ENCODE measurements at regions not wholly inside any gene's neighbourhood (a gene's known extent, or its start where the extent isn't known, plus 50 kb on each side); places are given as distances from the start of the nearest gene placed in this dataset.

DNA sequence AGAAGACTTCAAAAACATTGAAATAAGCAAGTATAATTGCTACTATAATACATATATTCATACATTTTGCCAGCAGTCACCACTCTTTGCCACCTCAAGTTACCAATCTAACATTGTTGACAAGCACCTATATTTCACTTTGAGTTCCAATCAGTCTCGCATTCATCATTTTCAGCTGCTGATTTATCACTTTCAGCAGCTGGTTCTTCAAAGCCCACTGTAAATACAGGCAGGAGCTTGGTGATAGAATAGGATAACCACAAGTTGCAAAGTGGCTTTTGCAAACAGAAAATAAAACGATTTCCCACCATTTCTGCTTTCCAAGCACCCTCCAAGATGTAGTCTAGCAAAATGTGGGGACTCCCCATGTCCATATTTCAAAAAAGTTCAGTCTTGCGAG is 114.2 kb upstream of the ITGA1 start:
- no peak for DNase-seq (ENCODE audit: low read depth in 2 of 2)

DNA sequence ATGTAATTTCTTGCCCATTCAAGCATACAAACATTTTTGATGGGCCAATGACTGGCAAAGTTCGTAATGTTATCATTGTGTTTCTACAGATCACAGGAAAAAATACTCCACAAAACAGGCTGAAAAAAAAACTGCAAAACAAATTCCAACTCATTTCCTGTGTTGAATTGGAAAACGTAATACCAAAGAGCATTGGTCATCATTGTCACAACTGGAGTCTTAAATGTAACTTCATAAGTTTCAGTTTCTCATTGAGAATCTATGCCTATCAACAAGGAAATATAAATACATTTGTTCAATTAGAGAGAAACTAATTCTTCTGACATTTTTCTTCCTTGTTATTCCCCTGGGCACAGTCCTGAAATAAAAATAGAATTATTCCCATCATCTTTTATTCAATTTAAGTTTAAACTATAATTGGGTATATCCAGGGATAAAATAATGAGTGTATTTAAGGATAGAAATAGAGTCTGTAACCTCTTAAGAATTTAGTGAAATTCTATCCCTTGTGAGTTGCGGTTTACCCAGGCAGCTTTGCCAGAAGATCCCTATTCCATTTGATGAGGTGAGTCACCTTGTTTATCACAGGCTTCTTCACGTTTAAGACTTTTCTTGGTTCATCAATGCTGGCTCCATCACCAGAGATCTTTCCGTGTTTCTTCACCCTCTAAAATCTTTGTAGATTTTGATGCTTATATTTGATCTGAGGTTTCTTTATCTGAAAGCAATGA is 112.7 kb upstream of the ITGA1 start:
- DNase-seq (ENCODE audit: low read depth in 2 of 2): no peak

DNA sequence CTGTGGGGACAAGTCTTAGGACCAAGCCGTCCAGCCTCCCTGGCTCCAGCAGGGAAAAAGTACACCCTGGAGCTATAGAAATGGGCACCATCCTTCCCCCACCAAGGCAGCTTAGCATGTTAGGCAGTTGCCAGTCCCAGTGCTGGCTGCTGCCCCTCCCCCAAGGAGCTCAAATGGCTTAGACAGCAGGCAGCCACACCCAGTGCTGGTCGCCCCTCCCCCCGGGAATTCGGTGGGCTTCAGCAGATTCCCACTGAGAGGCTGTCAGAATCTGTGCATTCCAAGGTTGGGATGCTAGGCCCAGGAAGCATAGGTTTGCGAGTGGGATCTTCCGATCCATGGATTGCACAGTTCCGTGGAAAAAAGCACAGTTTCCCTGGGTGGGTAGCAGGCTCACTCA is 105.2 kb upstream of the ITGA1 start:
- no peak for DNase-seq (ENCODE audit: low read depth in 2 of 2)

DNA sequence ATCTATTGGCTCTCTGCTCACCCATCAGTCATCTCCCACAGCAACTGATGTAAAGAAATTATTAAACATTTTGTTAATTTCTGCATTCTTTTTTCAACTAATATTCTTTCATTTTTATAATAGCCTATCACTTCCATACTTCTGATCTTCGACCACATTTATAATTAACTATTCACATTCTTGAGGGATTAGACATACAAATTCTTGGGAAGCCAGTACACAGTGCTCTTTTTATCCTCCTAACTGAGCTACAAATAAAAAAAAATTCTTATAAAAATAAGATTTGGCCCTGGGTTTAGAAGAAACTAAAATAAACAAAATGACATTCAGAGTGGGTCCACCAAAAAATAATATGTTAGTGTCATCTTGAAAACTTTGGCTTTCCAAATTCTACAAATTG is 103.7 kb upstream of the ITGA1 start:
- DNase-seq (ENCODE audit: low read depth in 2 of 2): no peak

- DNase-seq (ENCODE audit: low read depth in 2 of 2): no peak
Measured at GRCh38 chr5:52685566-52685965, 102.2 kb upstream of the ITGA1 start.

DNA sequence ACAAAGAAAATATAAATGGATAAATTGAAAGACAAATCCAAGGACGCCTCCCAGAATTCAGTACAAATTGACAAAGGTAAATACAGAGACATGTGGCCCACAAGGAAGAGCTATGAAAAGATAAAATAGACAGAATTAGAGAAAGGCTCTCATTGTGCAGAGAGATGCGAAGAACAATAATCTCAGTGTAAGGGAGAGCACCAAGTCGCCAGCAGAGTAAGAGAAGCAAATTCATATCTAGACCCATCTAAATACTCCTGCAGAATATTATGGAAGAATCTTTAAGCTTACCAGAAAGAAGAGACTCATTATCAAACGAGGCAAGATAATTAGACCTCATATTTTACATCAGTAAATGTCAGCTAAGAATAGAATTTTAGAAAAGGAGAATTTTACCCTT is 101.7 kb upstream of the ITGA1 start:
- DNase-seq (ENCODE audit: low read depth in 2 of 2): no peak

- DNase-seq (ENCODE audit: low read depth in 2 of 2): no peak
Measured at GRCh38 chr5:52690236-52690768, 97.4 kb upstream of the ITGA1 start.

DNA sequence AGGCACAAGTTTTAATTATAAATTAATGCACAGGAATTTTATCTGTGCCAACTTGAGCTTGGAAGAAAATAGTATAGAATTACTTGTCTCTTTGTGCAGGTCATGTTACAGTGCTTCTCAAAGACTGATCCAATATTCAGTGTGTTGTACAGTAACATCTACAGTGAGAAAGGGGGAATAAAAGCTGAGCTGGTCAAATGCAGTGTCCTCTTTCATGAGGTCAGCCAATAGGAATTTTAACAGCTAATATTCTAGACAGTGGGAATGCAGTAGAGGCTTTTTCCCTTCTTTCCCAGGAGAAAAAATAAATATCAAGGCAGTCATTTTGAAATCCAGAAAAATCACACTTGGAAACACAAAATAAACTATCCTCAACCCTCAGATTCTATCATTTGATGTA is 95.7 kb upstream of the ITGA1 start:
- no peak for DNase-seq (ENCODE audit: low read depth in 2 of 2)

DNA sequence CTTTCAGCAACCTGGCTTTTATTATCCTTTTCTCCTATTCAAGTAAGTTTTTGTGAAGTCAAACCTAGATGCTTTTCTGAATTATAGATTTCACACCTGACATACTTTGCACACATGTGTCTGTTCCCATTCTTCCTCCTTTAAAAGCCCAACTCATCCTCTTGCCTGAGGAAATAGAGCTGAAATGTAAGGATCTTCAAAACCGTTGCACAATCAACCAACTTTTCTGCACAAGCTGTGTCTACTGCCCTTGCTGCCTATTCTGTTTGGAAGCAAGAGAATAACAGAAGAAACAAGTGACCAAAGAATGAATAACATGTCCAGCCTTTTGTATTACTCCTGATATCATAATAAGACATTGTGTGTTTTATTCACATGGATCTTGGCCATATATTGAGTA is 95.1 kb upstream of the ITGA1 start:
- no peak for DNase-seq (ENCODE audit: low read depth in 2 of 2)

DNA sequence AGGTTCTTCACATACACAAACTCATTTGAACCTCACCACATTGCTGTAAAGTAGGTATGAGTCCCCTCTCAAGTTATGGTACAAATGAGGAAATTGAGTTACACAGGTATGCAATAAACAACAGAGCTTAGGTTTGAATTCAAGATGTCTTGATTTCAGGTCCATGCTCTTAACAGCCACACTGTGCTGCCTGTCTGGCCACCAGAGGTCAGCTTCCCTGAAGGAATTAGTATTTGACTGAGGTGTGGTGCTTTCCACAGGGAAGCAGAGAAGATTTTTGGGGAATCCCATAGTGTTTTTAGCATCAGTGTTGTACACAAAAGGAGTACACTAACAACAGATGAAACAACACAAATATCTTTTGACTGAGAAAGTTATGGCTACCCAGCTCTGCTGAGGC is 94.4 kb upstream of the ITGA1 start:
- no peak for DNase-seq (ENCODE audit: low read depth in 2 of 2)

DNA sequence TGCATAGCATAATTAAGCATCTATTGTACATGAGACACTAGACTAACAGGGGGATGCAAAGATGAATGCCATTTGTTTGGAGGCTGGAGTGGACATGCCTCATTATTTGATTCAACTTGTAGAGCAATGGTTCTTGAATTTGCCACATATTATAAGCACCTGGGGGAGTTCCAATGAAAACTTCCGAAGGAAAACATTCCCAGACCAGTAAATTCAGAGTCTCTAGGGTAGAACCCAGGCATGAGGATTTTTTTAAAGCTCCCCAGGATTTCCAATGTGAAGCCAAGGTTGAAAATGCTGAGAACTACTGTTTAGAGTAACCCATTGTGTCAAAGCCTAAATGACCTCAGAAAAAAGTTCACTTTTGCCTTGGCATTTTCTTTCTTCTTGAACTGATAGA is 93.9 kb upstream of the ITGA1 start:
- DNase-seq (ENCODE audit: low read depth in 2 of 2): no peak

DNA sequence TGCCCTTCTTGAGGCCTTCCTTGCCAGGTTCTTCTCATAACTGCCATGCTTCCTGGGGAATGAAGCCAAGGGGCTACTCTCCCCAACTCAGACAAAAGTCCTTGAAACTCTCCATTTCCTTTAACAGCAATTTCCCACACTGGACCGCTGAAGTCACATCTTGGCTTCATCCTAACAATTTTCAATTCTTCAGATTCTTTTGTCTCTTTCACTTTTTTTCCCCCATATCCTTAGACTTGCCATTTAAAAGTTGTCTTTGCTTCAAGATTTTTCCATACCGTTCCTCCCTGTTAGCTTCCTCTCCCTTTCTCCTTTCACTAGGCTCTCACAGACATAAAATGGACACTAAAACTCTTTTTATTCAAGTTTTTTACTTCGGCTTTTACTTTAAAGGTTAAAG is 93.1 kb upstream of the ITGA1 start:
- no peak for DNase-seq (ENCODE audit: low read depth in 2 of 2)

DNA sequence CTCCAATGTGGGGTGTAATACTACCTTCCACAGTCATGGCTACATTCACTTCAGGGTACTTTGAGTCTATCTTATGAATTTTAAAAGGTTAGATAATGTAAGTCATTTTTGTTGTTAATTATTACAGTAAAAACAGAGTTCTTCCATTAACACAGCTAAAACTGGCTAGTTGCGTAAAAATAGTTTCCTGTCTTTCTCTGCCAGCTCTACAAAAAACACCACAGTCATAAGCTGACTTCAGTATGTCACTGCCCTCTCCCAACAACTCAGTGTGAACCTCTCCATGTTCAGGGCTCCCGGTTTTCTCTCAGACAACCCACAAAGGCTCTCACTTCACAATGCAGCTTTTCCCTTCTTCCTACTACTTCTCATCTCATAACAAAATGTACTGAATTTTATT is 84.8 kb upstream of the ITGA1 start:
- DNase-seq (ENCODE audit: low read depth in 2 of 2): no peak

- DNase-seq (ENCODE audit: low read depth in 2 of 2): no peak
Measured at GRCh38 chr5:52703321-52703720, 84.4 kb upstream of the ITGA1 start.

GRCh38 chr5:52705720-52706119 is 82.0 kb upstream of the ITGA1 start:
- DNase-seq (ENCODE audit: low read depth in 2 of 2): no peak

DNA sequence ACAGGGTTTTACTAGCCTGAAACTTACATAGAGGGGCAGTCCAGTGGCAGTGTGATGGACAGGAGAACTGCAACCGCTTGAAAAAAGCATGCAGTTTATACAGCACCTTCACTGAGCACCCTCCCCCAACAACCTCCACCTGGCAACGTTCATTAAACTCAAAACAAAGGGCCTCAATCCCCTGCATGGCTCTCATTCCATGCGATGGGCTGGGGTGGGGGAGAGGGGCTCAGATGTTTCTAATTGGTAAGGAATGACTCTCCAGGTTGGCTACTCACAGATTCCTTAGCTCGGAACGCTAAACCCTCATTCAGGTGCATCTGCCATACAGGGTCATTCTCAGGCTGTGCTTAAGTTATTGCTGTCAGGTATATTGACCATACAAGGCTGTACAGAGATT is 80.9 kb upstream of the ITGA1 start:
- no peak for DNase-seq (ENCODE audit: low read depth in 2 of 2)

DNA sequence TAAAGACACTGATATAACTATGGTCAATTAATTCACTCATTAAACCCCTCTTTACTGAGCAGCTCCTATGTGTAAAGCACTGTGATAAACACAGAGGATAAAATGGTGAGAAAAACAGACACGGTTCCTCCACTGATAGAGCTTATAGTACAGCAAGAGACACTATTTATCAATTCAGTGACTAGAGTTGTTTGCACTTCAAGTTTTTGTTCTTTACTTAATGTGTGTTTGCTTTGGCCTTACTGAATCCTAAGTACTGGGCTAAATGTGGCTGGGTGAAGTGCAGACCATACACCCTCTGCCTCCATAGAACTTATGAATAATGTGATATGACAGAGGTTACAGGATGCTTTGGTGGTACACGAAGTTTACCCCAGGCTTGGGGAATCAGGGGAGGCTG is 80.1 kb upstream of the ITGA1 start:
- no peak for DNase-seq (ENCODE audit: low read depth in 2 of 2)

DNA sequence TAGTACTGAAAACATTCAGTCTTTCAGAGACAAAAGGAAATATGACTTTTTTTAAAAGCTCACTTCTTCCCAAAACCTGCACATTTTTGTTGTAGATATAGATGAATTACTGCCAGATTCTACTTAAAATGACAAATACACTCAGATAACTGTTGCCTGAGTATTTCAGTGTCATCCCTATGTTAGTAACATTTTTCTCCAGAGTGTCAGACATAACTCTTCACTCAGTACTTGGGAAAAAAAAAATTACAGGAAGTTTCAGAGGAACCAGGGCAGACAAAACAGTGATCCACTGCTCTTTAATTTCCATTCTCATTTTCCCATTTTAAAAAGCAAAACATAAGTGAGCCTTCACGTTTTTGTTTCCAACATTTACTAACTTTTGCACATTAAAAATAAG is 79.3 kb upstream of the ITGA1 start:
- DNase-seq (ENCODE audit: low read depth in 2 of 2): no peak

- DNase-seq (ENCODE audit: low read depth in 2 of 2): no peak
Measured at GRCh38 chr5:52709167-52709925, 78.4 kb upstream of the ITGA1 start.

- DNase-seq (ENCODE audit: low read depth in 2 of 2): no peak
Measured at GRCh38 chr5:52710310-52710971, 77.3 kb upstream of the ITGA1 start.

DNA sequence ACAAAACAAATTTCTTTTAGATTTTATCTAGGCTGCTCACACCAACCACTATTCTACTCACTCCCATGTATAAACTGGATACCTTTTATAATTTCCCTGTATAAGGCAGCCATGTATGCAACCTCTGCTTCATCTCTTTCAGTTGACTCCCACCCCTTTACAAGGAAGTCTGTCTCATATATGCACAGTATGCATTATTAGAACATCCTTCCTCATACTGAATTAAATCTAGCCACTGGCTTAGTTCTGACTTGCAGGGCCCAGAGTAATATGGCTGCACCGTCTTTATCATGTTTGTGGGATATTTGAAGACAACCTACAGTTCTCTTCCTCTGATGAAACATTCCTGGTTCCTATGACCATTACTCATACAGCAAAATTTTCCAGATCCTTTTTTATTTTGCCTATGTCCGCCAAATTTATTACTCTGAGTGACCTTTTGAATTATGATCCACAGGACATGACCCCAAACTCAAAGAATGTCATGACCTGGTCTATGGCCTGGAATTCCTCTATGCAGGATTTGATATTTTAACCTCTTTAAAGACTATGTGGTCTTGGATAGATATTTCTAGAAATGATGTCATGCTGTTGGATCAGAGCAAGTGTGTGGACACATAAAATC is 76.6 kb upstream of the ITGA1 start:
- DNase-seq (ENCODE audit: low read depth in 2 of 2): no peak

- no peak for DNase-seq (ENCODE audit: low read depth in 2 of 2)
Measured at GRCh38 chr5:52712354-52712753, 75.4 kb upstream of the ITGA1 start.

All from stimulated activated CD8-positive, alpha-beta memory T cell treated with anti-CD3 and anti-CD28 coated beads, Interleukin-7, amount 100 ng/mL, for 1 hour (primary cell).